ENCODE measurements at regions not wholly inside any gene's neighbourhood (a gene's known extent, or its start where the extent isn't known, plus 50 kb on each side); places are given as distances from the start of the nearest gene placed in this dataset.

DNA sequence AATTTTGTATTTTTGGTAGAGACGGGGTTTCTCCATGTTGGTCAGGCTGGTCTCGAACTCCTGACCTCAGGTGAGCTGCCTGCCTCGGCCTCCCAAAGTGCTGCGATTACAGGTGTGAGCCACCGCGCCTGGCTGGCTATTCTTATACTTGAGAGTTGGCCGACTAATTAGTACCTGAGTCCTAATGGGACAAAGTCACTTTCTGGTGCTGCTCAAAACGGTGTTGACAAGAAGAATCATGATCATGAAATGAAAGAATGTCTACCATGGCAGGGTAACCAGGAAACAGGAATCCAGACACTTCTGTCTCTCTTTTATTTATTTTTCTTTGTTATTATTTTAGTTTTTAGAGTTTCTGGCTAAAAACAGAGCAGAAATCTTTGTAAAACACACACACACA lies 54.7 kb upstream of the RAB6D start:
- TF ChIP-seq, protein P1, sequence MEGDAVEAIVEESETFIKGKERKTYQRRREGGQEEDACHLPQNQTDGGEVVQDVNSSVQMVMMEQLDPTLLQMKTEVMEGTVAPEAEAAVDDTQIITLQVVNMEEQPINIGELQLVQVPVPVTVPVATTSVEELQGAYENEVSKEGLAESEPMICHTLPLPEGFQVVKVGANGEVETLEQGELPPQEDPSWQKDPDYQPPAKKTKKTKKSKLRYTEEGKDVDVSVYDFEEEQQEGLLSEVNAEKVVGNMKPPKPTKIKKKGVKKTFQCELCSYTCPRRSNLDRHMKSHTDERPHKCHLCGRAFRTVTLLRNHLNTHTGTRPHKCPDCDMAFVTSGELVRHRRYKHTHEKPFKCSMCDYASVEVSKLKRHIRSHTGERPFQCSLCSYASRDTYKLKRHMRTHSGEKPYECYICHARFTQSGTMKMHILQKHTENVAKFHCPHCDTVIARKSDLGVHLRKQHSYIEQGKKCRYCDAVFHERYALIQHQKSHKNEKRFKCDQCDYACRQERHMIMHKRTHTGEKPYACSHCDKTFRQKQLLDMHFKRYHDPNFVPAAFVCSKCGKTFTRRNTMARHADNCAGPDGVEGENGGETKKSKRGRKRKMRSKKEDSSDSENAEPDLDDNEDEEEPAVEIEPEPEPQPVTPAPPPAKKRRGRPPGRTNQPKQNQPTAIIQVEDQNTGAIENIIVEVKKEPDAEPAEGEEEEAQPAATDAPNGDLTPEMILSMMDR (IDR thresholded peaks at IDR 0.05): no peak
- TF ChIP-seq POLR2A (IDR thresholded peaks at IDR 0.05) (no peak), POLR2AphosphoS5 (IDR thresholded peaks at IDR 0.05) (no peak)
